KMS-11 (cell line): ENCODE measurements at regions not wholly inside any gene's neighbourhood (a gene's known extent, or its start where the extent isn't known, plus 50 kb on each side); places are given as distances from the start of the nearest gene placed in this dataset.

Experiments
- H2AFZ ChIP-seq: fragments of 200-600 bp; sonication (generic); 2 replicates; pipeline ENCODE4 v1.6.1; 2016; ENCODE audit warnings: antibody characterized with exemption, mixed run types, low read depth
- H3K27ac ChIP-seq: fragments of 200-600 bp; sonication (generic); 2 replicates; pipeline ENCODE4 v1.6.1; 2016; ENCODE audit warnings: mild to moderate bottlenecking, mixed run types
- H3K27me3 ChIP-seq: fragments of 200-600 bp; sonication (generic); 2 replicates; pipeline ENCODE4 v1.6.1; 2017; ENCODE audit warnings: mild to moderate bottlenecking, low read depth, mixed run types, moderate library complexity; ENCODE audit not compliant: insufficient read depth
- H3K36me3 ChIP-seq: fragments of 200-600 bp; sonication (generic); 2 replicates; pipeline ENCODE4 v1.6.1; 2017; ENCODE audit warnings: mild to moderate bottlenecking, mixed run types; ENCODE audit not compliant: insufficient read depth
- H3K4me1 ChIP-seq: fragments of 200-600 bp; sonication (generic); 2 replicates; pipeline ENCODE4 v1.6.1; 2016; ENCODE audit warnings: mild to moderate bottlenecking, low read depth, mixed run types; ENCODE audit not compliant: poor library complexity, severe bottlenecking
- H3K4me2 ChIP-seq: fragments of 200-600 bp; sonication (generic); 2 replicates; pipeline ENCODE4 v1.7.0; 2016; ENCODE audit warnings: mild to moderate bottlenecking, mixed run types
- H3K4me3 ChIP-seq: fragments of 200-600 bp; sonication (generic); IDR thresholded peaks from 2 replicates; pipeline ENCODE4 v1.6.1; 2017; ENCODE audit warnings: low read depth, low read length, mixed read lengths; ENCODE audit not compliant: insufficient read depth
- H3K79me2 ChIP-seq: fragments of 200-600 bp; sonication (generic); 2 replicates; pipeline ENCODE4 v1.6.1; 2016; ENCODE audit warnings: low read depth, mixed run types; ENCODE audit not compliant: insufficient read depth
- H3K9ac ChIP-seq: fragments of 200-600 bp; sonication (generic); 2 replicates; pipeline ENCODE4 v1.6.1; 2016; ENCODE audit warnings: mild to moderate bottlenecking, mixed run types
- H4K20me1 ChIP-seq: fragments of 200-600 bp; sonication (generic); 2 replicates; pipeline ENCODE4 v1.6.1; 2016; ENCODE audit warnings: mild to moderate bottlenecking, mixed run types; ENCODE audit not compliant: insufficient read depth
- TF ChIP-seq, protein P1 (sequence below): fragments of 200-600 bp; sonication (generic); conservative IDR thresholded peaks from 2 replicates; pipeline ENCODE4 v1.6.1; 2017; ENCODE audit warnings: low read depth, mild to moderate bottlenecking, antibody characterized with exemption, low read length, moderate library complexity, mixed read lengths

GRCh38 chr2:145644820-145645302 is 1124.9 kb upstream of the ZEB2 start:
- H3K4me3 ChIP-seq, result no peak overlapping the region
- no peaks in the 10 kb centered on the region for H3K27me3 ChIP-seq
- H4K20me1 ChIP-seq, result no peaks in the 10 kb centered on the region
- H2AFZ ChIP-seq, result no peak overlapping the region
- TF ChIP-seq, protein P1, sequence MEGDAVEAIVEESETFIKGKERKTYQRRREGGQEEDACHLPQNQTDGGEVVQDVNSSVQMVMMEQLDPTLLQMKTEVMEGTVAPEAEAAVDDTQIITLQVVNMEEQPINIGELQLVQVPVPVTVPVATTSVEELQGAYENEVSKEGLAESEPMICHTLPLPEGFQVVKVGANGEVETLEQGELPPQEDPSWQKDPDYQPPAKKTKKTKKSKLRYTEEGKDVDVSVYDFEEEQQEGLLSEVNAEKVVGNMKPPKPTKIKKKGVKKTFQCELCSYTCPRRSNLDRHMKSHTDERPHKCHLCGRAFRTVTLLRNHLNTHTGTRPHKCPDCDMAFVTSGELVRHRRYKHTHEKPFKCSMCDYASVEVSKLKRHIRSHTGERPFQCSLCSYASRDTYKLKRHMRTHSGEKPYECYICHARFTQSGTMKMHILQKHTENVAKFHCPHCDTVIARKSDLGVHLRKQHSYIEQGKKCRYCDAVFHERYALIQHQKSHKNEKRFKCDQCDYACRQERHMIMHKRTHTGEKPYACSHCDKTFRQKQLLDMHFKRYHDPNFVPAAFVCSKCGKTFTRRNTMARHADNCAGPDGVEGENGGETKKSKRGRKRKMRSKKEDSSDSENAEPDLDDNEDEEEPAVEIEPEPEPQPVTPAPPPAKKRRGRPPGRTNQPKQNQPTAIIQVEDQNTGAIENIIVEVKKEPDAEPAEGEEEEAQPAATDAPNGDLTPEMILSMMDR, result no peak
- peak overlapping the region; percentile 21; the same call in 1 of the 2 replicates for H3K4me2 ChIP-seq
- no peaks in the 10 kb centered on the region for H3K36me3 ChIP-seq
- H3K79me2 ChIP-seq, result no peaks in the 10 kb centered on the region
- H3K4me1 ChIP-seq, result peaks cover 11% of the 10 kb centered on the region
- no peak overlapping the region for H3K9ac ChIP-seq
- no peak overlapping the region for H3K27ac ChIP-seq

- H3K4me2 ChIP-seq, result no peak overlapping the region
- no peaks in the 10 kb centered on the region for H3K4me1 ChIP-seq
- no peaks in the 10 kb centered on the region for H3K79me2 ChIP-seq
Measured at GRCh38 chr2:145638675-145639074, 1118.8 kb upstream of the ZEB2 start.

DNA sequence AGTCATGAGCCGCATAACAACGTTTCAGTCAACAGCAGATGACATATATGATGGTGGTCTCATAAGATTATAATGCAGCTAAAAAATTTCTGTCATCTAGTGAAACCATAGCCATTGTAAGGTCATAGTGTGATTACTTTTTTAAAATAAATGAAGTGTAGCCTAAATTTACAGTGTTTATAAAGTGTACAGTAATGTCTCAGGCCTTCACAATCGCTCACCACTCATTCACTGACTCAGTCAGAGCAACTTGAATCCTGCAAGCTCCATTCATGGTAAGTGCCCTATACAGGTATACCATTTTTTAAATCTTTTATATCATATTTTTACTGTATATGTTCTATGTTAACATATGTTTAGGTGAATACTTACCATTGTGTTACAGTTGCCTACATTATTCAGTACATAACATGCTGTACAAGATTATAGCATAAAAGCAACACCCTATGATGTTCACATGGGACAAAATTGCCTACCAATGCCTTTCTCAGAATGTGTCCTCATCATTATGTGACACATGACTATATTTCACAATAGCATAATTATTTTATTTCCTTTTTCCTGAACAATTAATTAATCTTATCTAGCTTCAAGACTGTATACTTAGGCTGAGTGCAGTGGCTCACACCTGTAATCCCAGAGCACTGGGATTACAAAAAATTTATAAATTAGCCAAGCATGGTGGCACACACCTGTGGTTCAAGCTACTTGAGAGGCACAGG is 1115.9 kb upstream of the ZEB2 start:
- Histone ChIP-seq H3K4me3 (no peak overlapping the region), H3K27ac (no peak overlapping the region), H4K20me1 (no peaks in the 10 kb centered on the region), H3K4me2 (no peak overlapping the region), H3K36me3 (no peaks in the 10 kb centered on the region), H3K27me3 (no peaks in the 10 kb centered on the region), H3K79me2 (no peaks in the 10 kb centered on the region), H3K9ac (no peak overlapping the region), H2AFZ (no peak overlapping the region), H3K4me1 (no peaks in the 10 kb centered on the region)
- TF ChIP-seq, protein P1, result no peak

More at GRCh38 chr2:145638675-145639074, 1118.8 kb upstream of the ZEB2 start:
- no peaks in the 10 kb centered on the region for H4K20me1 ChIP-seq
- no peaks in the 10 kb centered on the region for H3K36me3 ChIP-seq
- TF ChIP-seq, protein P1, result no peak
- H3K27me3 ChIP-seq, result no peaks in the 10 kb centered on the region
- H3K27ac ChIP-seq, result no peak overlapping the region
- no peak overlapping the region for H3K4me3 ChIP-seq
- H2AFZ ChIP-seq, result no peak overlapping the region
- H3K9ac ChIP-seq, result no peak overlapping the region

DNA sequence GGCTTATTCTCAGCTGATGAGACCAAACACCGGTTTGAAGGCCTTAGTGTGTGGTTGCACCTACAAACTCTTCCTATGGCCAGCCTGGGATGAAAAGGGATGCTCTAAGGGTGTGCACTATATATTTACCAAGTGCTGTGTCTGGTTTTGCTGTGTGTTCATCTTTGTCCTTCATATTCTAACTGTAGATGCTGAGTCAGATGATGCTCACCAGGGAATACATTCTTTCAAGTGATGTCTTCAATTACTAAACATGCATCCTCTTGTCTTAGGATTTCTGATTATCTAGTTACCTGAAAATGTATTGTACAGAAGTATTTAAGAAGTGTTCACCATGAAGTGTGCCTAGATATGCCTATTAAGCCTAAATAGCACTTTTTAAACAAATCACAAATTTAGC is 1111.6 kb upstream of the ZEB2 start:
- Histone ChIP-seq H3K4me1 (no peaks in the 10 kb centered on the region), H3K27me3 (no peaks in the 10 kb centered on the region), H4K20me1 (no peaks in the 10 kb centered on the region), H3K79me2 (no peaks in the 10 kb centered on the region), H3K36me3 (no peaks in the 10 kb centered on the region), H2AFZ (no peak overlapping the region), H3K27ac (no peak overlapping the region), H3K4me2 (no peak overlapping the region), H3K9ac (no peak overlapping the region), H3K4me3 (no peak overlapping the region)
- TF ChIP-seq, protein P1, result no peak
